C4-2B (cell line): ENCODE measurements at regions not wholly inside any gene's neighbourhood (a gene's known extent, or its start where the extent isn't known, plus 50 kb on each side); places are given as distances from the start of the nearest gene placed in this dataset.

Source experiments
- ZFX ChIP-seq: fragments of 450-650 bp; IDR thresholded peaks from 2 replicates; pipeline ENCODE4 v1.6.1; 2017
- TF ChIP-seq, protein P1 (sequence below): fragments of 450-650 bp; conservative IDR thresholded peaks from 2 replicates; pipeline ENCODE4 v1.5.1; 2017; ENCODE audit warnings: mild to moderate bottlenecking

DNA sequence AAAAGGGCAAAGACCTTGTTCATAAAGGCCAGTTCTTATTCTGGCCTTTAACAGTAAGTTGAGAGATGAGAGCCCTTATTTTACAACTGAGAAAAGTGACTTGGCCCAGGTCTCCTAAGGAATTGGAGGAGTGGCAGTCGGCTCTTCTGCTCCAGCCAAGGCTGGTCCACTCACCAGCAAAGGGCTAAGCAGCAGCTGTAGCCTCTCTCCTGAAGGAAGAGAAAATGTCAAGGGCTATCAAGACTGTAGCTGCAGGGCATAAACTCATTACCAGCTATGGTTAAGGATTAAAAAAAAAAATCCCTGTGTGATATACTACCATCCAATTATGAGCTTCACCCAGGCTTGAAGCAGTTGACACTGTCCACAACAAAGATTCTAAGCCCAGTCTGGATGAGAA lies 138.6 kb upstream of the RAD23B start:
- TF ChIP-seq, protein P1, sequence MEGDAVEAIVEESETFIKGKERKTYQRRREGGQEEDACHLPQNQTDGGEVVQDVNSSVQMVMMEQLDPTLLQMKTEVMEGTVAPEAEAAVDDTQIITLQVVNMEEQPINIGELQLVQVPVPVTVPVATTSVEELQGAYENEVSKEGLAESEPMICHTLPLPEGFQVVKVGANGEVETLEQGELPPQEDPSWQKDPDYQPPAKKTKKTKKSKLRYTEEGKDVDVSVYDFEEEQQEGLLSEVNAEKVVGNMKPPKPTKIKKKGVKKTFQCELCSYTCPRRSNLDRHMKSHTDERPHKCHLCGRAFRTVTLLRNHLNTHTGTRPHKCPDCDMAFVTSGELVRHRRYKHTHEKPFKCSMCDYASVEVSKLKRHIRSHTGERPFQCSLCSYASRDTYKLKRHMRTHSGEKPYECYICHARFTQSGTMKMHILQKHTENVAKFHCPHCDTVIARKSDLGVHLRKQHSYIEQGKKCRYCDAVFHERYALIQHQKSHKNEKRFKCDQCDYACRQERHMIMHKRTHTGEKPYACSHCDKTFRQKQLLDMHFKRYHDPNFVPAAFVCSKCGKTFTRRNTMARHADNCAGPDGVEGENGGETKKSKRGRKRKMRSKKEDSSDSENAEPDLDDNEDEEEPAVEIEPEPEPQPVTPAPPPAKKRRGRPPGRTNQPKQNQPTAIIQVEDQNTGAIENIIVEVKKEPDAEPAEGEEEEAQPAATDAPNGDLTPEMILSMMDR: no peak
- TF ChIP-seq ZFX: no peak
